DND-41 (cell line): ENCODE measurements at regions not wholly inside any gene's neighbourhood (a gene's known extent, or its start where the extent isn't known, plus 50 kb on each side); places are given as distances from the start of the nearest gene placed in this dataset.

ENCODE experiments used
- ATAC-seq: fragments of 200-7000 bp; cut with Tn5 transposase; 3 replicates; pipeline ENCODE4 v1.9.1; 2021; ENCODE audit warnings: low read depth; ENCODE audit not compliant: insufficient read depth
- DNase-seq: peaks from one replicate; pipeline ENCODE4 v3.0.0-alpha.2; 2020
- H2AFZ ChIP-seq: 2 replicates; pipeline ENCODE4 v1.6.0; 2012; ENCODE audit warnings: low read depth, low read length
- H3K27ac ChIP-seq: 2 replicates; pipeline ENCODE4 v1.5.1; 2012; ENCODE audit warnings: low read length, inconsistent platforms
- H3K27me3 ChIP-seq: fragments of 200-600 bp; sonication (generic); 2 replicates; pipeline ENCODE4 v1.6.0; 2012; ENCODE audit warnings: low read length, mild to moderate bottlenecking, inconsistent platforms; ENCODE audit not compliant: insufficient read depth, poor library complexity
- H3K36me3 ChIP-seq: 2 replicates; pipeline ENCODE4 v1.5.1; 2012; ENCODE audit warnings: low read length, inconsistent platforms; ENCODE audit not compliant: insufficient read depth
- H3K4me1 ChIP-seq: 2 replicates; pipeline ENCODE4 v1.5.1; 2012; ENCODE audit warnings: mild to moderate bottlenecking, low read length; ENCODE audit not compliant: insufficient read depth
- H3K4me2 ChIP-seq: 2 replicates; pipeline ENCODE4 v1.6.0; 2012; ENCODE audit warnings: mild to moderate bottlenecking, moderate library complexity, low read length, inconsistent platforms; ENCODE audit not compliant: insufficient read depth
- H3K4me3 ChIP-seq, 2 experiments: fragments of 200-600 bp in 1 of 2; shearing (Covaris generic) in 1 of 2; 2 replicates each; pipeline ENCODE4 v1.5.1; 2012 to 2016; ENCODE audit warnings: inconsistent platforms in 2 of 2, low read length in 2 of 2, mild to moderate bottlenecking in 2 of 2, low read depth in 1 of 2, moderate library complexity in 1 of 2
- H3K79me2 ChIP-seq: 2 replicates; pipeline ENCODE4 v1.6.0; 2012; ENCODE audit warnings: low read length, inconsistent platforms; ENCODE audit not compliant: insufficient read depth
- H3K9ac ChIP-seq: 2 replicates; pipeline ENCODE4 v1.6.0; 2012; ENCODE audit warnings: low read depth, mild to moderate bottlenecking, inconsistent platforms, low read length, moderate library complexity
- H3K9me3 ChIP-seq: 2 replicates; pipeline ENCODE4 v1.5.1; 2012; ENCODE audit warnings: low read length, moderate library complexity, mild to moderate bottlenecking, inconsistent platforms; ENCODE audit not compliant: insufficient read depth, severe bottlenecking
- H4K20me1 ChIP-seq: 2 replicates; pipeline ENCODE4 v1.6.0; 2012; ENCODE audit warnings: low read length; ENCODE audit not compliant: insufficient read depth
- CTCF ChIP-seq: IDR thresholded peaks from 2 replicates; pipeline ENCODE4 v1.5.1; 2012; ENCODE audit warnings: borderline replicate concordance, low read length, moderate library complexity, mild to moderate bottlenecking; ENCODE audit not compliant: poor library complexity, severe bottlenecking; ENCODE audit errors: extremely low read depth
- EZH2 ChIP-seq: IDR thresholded peaks from 3 replicates; pipeline ENCODE4 v1.6.1; 2012; ENCODE audit warnings: borderline replicate concordance, low read depth, mild to moderate bottlenecking, moderate library complexity, low read length, inconsistent platforms; ENCODE audit not compliant: severe bottlenecking

- Histone ChIP-seq H4K20me1 (no peaks in the 10 kb centered on the region), H3K9me3 (no peaks in the 10 kb centered on the region), H3K79me2 (no peaks in the 10 kb centered on the region), H3K27ac (no peak overlapping the region), H3K36me3 (no peaks in the 10 kb centered on the region), H3K4me1 (no peaks in the 10 kb centered on the region), H3K4me2 (no peak overlapping the region), H3K9ac (no peak overlapping the region), H3K27me3 (no peaks in the 10 kb centered on the region), H2AFZ (no peak overlapping the region), H3K4me3 (no peak overlapping the region)
- no peak for TF ChIP-seq CTCF
- TF ChIP-seq EZH2 = no peak
- no peak for DNase-seq
- no peak for ATAC-seq
Observed at GRCh38 chr17:69703751-69704150, 289.3 kb downstream of the MAP2K6 start.

- no peak overlapping the region for H3K9ac ChIP-seq
- no peak overlapping the region for H3K4me3 ChIP-seq
- no peak overlapping the region for H3K4me2 ChIP-seq
- H4K20me1 ChIP-seq = no peaks in the 10 kb centered on the region
- DNase-seq (no peak), ATAC-seq (no peak)
- H3K79me2 ChIP-seq = no peaks in the 10 kb centered on the region
- no peaks in the 10 kb centered on the region for H3K9me3 ChIP-seq
- no peak overlapping the region for H3K27ac ChIP-seq
- H3K4me1 ChIP-seq = no peaks in the 10 kb centered on the region
- H3K36me3 ChIP-seq = no peaks in the 10 kb centered on the region
- H3K27me3 ChIP-seq = no peaks in the 10 kb centered on the region
- TF ChIP-seq EZH2 (no peak), CTCF (no peak)
- no peak overlapping the region for H2AFZ ChIP-seq
Observed at GRCh38 chr17:69704935-69705334, 290.4 kb downstream of the MAP2K6 start.

GRCh38 chr17:69706127-69706526 lies 291.6 kb downstream of the MAP2K6 start:
- no peak overlapping the region for H2AFZ ChIP-seq

More at GRCh38 chr17:69706127-69706526, 291.6 kb downstream of the MAP2K6 start:
- Histone ChIP-seq H4K20me1 (no peaks in the 10 kb centered on the region), H3K4me1 (no peaks in the 10 kb centered on the region), H3K4me3 (no peak overlapping the region), H3K79me2 (no peaks in the 10 kb centered on the region), H3K4me2 (no peak overlapping the region), H3K27ac (no peak overlapping the region), H3K9ac (no peak overlapping the region), H3K9me3 (no peaks in the 10 kb centered on the region), H3K36me3 (no peaks in the 10 kb centered on the region), H3K27me3 (no peaks in the 10 kb centered on the region)
- DNase-seq = no peak
- no peak for ATAC-seq
- TF ChIP-seq CTCF (no peak), EZH2 (no peak)
